BE2C (cell line): ENCODE measurements at regions not wholly inside any gene's neighbourhood (a gene's known extent, or its start where the extent isn't known, plus 50 kb on each side); places are given as distances from the start of the nearest gene placed in this dataset.

ENCODE experiments used
- DNase-seq: peaks from one replicate; pipeline ENCODE4 v3.0.0-alpha.2; 2020
- H3K27me3 ChIP-seq: fragments of 250-450 bp; sonication (Bioruptor Pico); 2 replicates; pipeline ENCODE4 v1.5.1; 2020; ENCODE audit warnings: mild to moderate bottlenecking
- H3K36me3 ChIP-seq: fragments of 250-450 bp; sonication (Bioruptor Pico); 2 replicates; pipeline ENCODE4 v1.5.1; 2020; ENCODE audit warnings: mild to moderate bottlenecking
- H3K4me1 ChIP-seq: fragments of 250-450 bp; sonication (Bioruptor Pico); 2 replicates; pipeline ENCODE4 v1.5.1; 2020
- H3K4me3 ChIP-seq: 2 replicates; pipeline ENCODE4 v1.5.1; 2011; ENCODE audit warnings: low read depth, low read length
- H3K9me3 ChIP-seq: fragments of 250-450 bp; sonication (Bioruptor Pico); 2 replicates; pipeline ENCODE4 v1.5.1; 2020
- CTCF ChIP-seq: IDR thresholded peaks from 2 replicates; pipeline ENCODE4 v1.5.1; 2012; ENCODE audit warnings: mild to moderate bottlenecking, low read depth, low read length

GRCh38 chr10:126722726-126723125 is 52.2 kb upstream of the C10orf90 start:
- Histone ChIP-seq H3K4me3 (no peak overlapping the region), H3K4me1 (no peaks in the 10 kb centered on the region), H3K9me3 (no peaks in the 10 kb centered on the region), H3K27me3 (no peaks in the 10 kb centered on the region), H3K36me3 (no peaks in the 10 kb centered on the region)
- DNase-seq = no peak
- TF ChIP-seq CTCF = no peak

- Histone ChIP-seq H3K36me3 (no peaks in the 10 kb centered on the region), H3K4me1 (no peaks in the 10 kb centered on the region), H3K4me3 (no peak overlapping the region), H3K27me3 (no peaks in the 10 kb centered on the region), H3K9me3 (no peaks in the 10 kb centered on the region)
- no peak for DNase-seq
- no peak for TF ChIP-seq CTCF
Measured at GRCh38 chr10:126723226-126723625, 52.7 kb upstream of the C10orf90 start.

DNA sequence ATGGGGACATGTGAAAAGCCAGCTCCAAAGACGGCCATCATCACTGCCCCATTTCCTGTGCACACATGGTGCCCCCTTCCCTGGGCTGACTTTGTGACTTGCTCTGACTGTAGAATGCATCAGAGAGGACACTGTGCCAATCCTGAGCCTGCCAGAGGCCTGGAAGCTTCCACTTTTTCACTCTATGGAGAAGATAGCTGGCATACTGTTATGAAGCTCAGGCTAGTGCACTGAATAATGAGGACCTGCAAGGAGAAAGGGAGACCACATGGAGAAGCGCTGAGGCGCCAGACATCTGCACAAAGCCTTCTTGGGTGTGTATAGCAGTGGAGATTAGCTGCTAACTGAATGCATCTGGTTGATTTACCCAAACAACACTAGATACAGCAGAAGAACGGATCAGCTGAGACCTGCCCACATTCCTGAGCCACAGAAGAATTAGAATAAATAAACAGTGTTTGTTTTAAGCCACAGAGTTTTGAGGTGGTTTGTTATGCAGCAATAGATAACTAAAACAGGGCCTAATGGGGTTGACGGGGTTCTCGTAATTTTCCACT is 58.9 kb upstream of the C10orf90 start:
- H3K36me3 ChIP-seq = no peaks in the 10 kb centered on the region
- H3K27me3 ChIP-seq = no peaks in the 10 kb centered on the region
- no peak for TF ChIP-seq CTCF
- no peak overlapping the region for H3K4me3 ChIP-seq
- H3K4me1 ChIP-seq = no peaks in the 10 kb centered on the region
- no peaks in the 10 kb centered on the region for H3K9me3 ChIP-seq
- DNase-seq = no peak

DNA sequence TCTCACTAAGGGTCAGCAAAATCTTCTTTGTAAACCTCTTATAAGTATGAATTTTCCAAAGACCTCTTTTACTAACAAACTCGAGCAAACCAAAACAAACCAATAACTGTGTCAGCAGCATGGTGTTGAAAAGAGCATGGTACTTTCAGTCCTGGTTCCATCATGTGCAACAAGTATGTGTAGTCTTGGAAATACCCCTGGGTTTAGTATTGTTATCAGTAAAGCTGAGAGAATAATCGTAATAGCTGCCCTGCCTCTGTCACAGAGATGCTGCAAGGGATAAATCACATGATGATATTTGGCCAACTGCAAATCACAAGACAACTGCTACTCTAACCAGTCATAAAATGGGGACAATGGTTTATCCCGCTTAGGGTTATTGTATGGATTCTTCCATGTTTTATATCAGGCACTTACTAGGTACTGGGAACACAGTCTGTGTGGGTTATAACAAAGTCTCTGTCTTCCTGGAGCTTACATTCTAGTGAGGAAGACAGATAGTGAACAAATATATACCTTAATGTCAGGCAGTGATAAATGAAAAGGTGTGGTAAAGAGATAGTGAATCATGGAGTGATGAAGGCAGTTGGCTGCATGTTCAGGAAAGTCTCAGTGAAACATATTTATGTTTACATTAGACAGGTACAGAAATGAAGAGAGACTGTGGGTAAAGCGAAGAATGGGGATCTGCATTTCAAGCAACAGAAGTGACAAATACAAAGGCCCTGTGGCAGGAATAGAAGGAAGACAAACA is 60.5 kb upstream of the C10orf90 start:
- TF ChIP-seq CTCF = no peak
- no peak overlapping the region for H3K4me3 ChIP-seq
- no peak for DNase-seq
- no peaks in the 10 kb centered on the region for H3K9me3 ChIP-seq
- H3K36me3 ChIP-seq = no peaks in the 10 kb centered on the region
- no peaks in the 10 kb centered on the region for H3K27me3 ChIP-seq
- H3K4me1 ChIP-seq = no peaks in the 10 kb centered on the region

DNA sequence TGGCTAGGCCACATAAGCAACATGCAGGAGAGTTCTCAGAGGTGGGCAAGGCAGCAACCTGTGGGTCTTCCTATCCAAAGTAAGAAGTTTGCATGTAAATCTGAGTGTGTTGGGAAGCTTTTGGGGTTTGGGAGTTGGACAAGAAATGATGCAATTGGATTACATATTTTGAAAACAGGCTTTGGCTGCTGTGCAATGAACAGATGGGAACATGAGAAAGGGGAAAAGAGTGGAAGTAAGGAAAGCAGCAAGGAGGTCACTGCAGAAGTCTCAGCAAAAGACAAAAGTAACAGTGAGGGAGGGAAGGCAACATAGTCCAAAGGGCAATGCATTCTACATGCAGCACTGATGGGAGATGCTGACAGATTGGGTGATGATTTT is 61.1 kb upstream of the C10orf90 start:
- TF ChIP-seq CTCF = no peak
- Histone ChIP-seq H3K27me3 (no peaks in the 10 kb centered on the region), H3K36me3 (no peaks in the 10 kb centered on the region), H3K9me3 (no peaks in the 10 kb centered on the region), H3K4me3 (no peak overlapping the region), H3K4me1 (no peaks in the 10 kb centered on the region)
- no peak for DNase-seq

GRCh38 chr10:126732308-126732707 is 61.8 kb upstream of the C10orf90 start:
- no peak for TF ChIP-seq CTCF
- H3K4me1 ChIP-seq = no peaks in the 10 kb centered on the region
- no peaks in the 10 kb centered on the region for H3K27me3 ChIP-seq
- H3K9me3 ChIP-seq = no peaks in the 10 kb centered on the region
- no peak for DNase-seq
- no peaks in the 10 kb centered on the region for H3K36me3 ChIP-seq
- H3K4me3 ChIP-seq = no peak overlapping the region
